HEK293T (cell line): ENCODE measurements at regions not wholly inside any gene's neighbourhood (a gene's known extent, or its start where the extent isn't known, plus 50 kb on each side); places are given as distances from the start of the nearest gene placed in this dataset.

Experiments used
- ARNT ChIP-seq: fragments of 450-650 bp; IDR thresholded peaks from 2 replicates; pipeline ENCODE4 v1.6.1; 2017; ENCODE audit warnings: mild to moderate bottlenecking
- BHLHE40 ChIP-seq: fragments of 450-650 bp; IDR thresholded peaks from 2 replicates; pipeline ENCODE4 v1.6.1; 2016; ENCODE audit warnings: mild to moderate bottlenecking, moderate library complexity, borderline replicate concordance
- CTBP1 ChIP-seq: fragments of 450-650 bp; IDR thresholded peaks from 2 replicates; pipeline ENCODE4 v1.6.1; 2016; ENCODE audit warnings: borderline replicate concordance
- FOXA1 ChIP-seq: fragments of 450-650 bp; IDR thresholded peaks from 2 replicates; pipeline ENCODE4 v1.6.1; 2016; ENCODE audit warnings: mild to moderate bottlenecking
- FOXK2 ChIP-seq: fragments of 450-650 bp; IDR thresholded peaks from 2 replicates; pipeline ENCODE4 v1.6.1; 2016; ENCODE audit warnings: mild to moderate bottlenecking
- FOXM1 ChIP-seq: fragments of 450-650 bp; IDR thresholded peaks from 2 replicates; pipeline ENCODE4 v1.6.1; 2017; ENCODE audit warnings: mild to moderate bottlenecking, borderline replicate concordance
- HDGF ChIP-seq: fragments of 450-650 bp; IDR thresholded peaks from 2 replicates; pipeline ENCODE4 v1.6.1; 2017; ENCODE audit warnings: antibody characterized with exemption, borderline replicate concordance
- L3MBTL2 ChIP-seq: fragments of 450-650 bp; conservative IDR thresholded peaks from 2 replicates; pipeline ENCODE4 v1.6.1; 2016; ENCODE audit warnings: mild to moderate bottlenecking
- NFRKB ChIP-seq: fragments of 450-650 bp; IDR thresholded peaks from 2 replicates; pipeline ENCODE4 v1.6.1; 2016; ENCODE audit warnings: mild to moderate bottlenecking, moderate library complexity
- SP1 ChIP-seq: fragments of 450-650 bp; IDR thresholded peaks from 2 replicates; pipeline ENCODE4 v1.6.1; 2017
- SUZ12 ChIP-seq: fragments of 450-650 bp; IDR thresholded peaks from 2 replicates; pipeline ENCODE4 v1.6.1; 2016; ENCODE audit warnings: mild to moderate bottlenecking
- TARDBP ChIP-seq: fragments of 450-650 bp; IDR thresholded peaks from 2 replicates; pipeline ENCODE4 v1.6.1; 2016
- ZNF384 ChIP-seq: fragments of 450-650 bp; IDR thresholded peaks from 2 replicates; pipeline ENCODE4 v1.6.1; 2016
- TF ChIP-seq, protein P1 (sequence below): fragments of 450-650 bp; IDR thresholded peaks from 2 replicates; pipeline ENCODE4 v1.6.1; 2016

DNA sequence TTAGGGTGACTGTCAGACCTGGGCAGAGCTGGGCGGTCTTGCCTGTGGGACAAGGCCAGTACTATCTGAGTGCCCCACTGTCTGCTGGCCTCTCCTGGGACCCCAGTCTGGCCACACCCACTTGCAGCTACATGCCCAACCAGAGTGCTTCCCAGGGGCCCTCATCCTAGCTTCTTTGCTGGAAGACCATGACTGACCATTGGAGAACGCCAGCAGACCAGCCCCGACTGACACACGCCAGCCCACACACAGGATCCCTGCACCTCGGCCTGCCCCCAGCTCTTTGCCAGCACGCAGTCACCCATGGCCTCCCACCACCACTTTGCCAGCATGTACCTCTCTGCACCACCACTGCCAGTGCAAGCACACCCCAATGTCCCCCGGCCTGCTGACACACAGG lies 585.7 kb downstream of the ZNF674 start:
- TF ChIP-seq FOXM1 (no peak), TARDBP (no peak), SUZ12 (no peak), BHLHE40 (no peak), NFRKB (no peak), FOXA1 (no peak), SP1 (no peak), ARNT (no peak), L3MBTL2 (no peak), ZNF384 (no peak), CTBP1 (no peak), HDGF (no peak), FOXK2 (no peak)
- TF ChIP-seq, protein P1, sequence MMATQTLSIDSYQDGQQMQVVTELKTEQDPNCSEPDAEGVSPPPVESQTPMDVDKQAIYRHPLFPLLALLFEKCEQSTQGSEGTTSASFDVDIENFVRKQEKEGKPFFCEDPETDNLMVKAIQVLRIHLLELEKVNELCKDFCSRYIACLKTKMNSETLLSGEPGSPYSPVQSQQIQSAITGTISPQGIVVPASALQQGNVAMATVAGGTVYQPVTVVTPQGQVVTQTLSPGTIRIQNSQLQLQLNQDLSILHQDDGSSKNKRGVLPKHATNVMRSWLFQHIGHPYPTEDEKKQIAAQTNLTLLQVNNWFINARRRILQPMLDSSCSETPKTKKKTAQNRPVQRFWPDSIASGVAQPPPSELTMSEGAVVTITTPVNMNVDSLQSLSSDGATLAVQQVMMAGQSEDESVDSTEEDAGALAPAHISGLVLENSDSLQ, result no peak
